ENCODE measurements at regions not wholly inside any gene's neighbourhood (a gene's known extent, or its start where the extent isn't known, plus 50 kb on each side); places are given as distances from the start of the nearest gene placed in this dataset.

- TF ChIP-seq POLR2AphosphoS5 (IDR thresholded peaks at IDR 0.05) = no peak
- no peak for TF ChIP-seq POLR2A (IDR thresholded peaks at IDR 0.05)
- no peak for TF ChIP-seq CTCF (IDR thresholded peaks at IDR 0.05)
- TF ChIP-seq EP300 (IDR thresholded peaks at IDR 0.05) = no peak
Measured at GRCh38 chr6:102746941-102747340, 1353.4 kb downstream of the GRIK2 start.
